Nephron (organoid): ENCODE measurements at regions not wholly inside any gene's neighbourhood (a gene's known extent, or its start where the extent isn't known, plus 50 kb on each side); places are given as distances from the start of the nearest gene placed in this dataset.

ENCODE experiments used
- H3K27ac Mint-ChIP-seq, 3 experiments: 2 replicates each; pipeline ENCODE4 v1.8.0; 2020; ENCODE audit warnings: mixed read lengths in 3 of 3, mild to moderate bottlenecking in 2 of 3, moderate library complexity in 1 of 3
- H3K27me3 Mint-ChIP-seq: 2 replicates; pipeline ENCODE4 v1.8.0; 2021; ENCODE audit warnings: low read depth, mild to moderate bottlenecking, moderate library complexity, mixed read lengths
- H3K36me3 Mint-ChIP-seq: 2 replicates; pipeline ENCODE4 v1.8.0; 2020; ENCODE audit warnings: low read depth, mixed read lengths
- H3K4me1 Mint-ChIP-seq: 2 replicates; pipeline ENCODE4 v1.8.0; 2020; ENCODE audit warnings: mixed read lengths
- H3K4me3 Mint-ChIP-seq, 3 experiments: 2 replicates each; pipeline ENCODE4 v1.8.0; 2020; ENCODE audit warnings: mild to moderate bottlenecking in 3 of 3, mixed read lengths in 3 of 3, moderate library complexity in 2 of 3
- H3K9me3 Mint-ChIP-seq: 2 replicates; pipeline ENCODE4 v1.8.0; 2020; ENCODE audit warnings: mixed read lengths
- CTCF ChIP-seq, 3 experiments: fragments of 200-600 bp; sonication (generic); IDR thresholded peaks; one replicate each; pipeline ENCODE4 v1.5.0; 2021; ENCODE audit warnings: antibody characterized with exemption in 3 of 3; ENCODE audit not compliant: unreplicated experiment in 3 of 3

DNA sequence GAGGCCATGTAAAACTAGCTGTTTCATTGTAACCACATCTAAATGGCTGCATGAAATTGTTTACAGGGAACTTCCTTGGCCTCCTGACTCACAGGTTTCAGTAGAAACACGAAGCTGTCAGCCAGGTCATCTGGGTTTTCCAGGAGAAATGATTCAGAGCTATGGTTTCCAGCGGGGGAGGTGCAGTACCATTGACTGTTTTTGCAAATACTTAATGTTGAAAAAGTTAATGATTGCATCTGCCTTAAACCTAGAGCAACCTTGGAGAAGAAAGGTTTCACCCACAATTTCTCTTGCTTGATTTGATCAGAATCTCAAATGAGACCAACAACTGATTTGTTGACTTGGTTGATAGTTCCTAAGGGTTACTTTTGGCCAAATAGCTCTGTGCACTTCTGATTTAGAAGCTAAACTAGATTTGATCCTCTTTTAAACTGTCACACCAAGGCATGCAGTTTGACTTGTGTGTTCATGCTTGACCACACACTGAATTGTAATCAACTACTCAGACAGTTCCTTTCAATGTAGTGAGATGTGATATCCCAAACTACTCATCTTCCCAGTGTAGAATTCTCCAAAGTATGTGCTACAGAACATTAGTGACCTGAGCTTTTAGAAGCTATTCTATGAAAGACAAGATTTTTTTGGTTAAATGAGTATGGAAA, 193.5 kb upstream of the CHST9 start:
- Mint-ChIP-seq H3K4me1 (peaks cover 43% of the 10 kb centered on the region), H3K27ac (peak overlapping the region; percentile 83 to 95 (median 84)), H3K36me3 (no peaks in the 10 kb centered on the region), H3K4me3 (no peak overlapping the region), H3K9me3 (no peaks in the 10 kb centered on the region), H3K27me3 (no peaks in the 10 kb centered on the region)
- TF ChIP-seq CTCF (IDR thresholded peaks at IDR 0.05; ENCODE audit: unreplicated experiment in 3 of 3) = no peak

- H3K27ac Mint-ChIP-seq = peak overlapping the region; percentile 34 to 95 (median 84)
- H3K27me3 Mint-ChIP-seq = no peaks in the 10 kb centered on the region
- peaks cover 42% of the 10 kb centered on the region for H3K4me1 Mint-ChIP-seq
- no peaks in the 10 kb centered on the region for H3K9me3 Mint-ChIP-seq
- no peak overlapping the region for H3K4me3 Mint-ChIP-seq
- no peak for TF ChIP-seq CTCF (IDR thresholded peaks at IDR 0.05; ENCODE audit: unreplicated experiment in 3 of 3)
- H3K36me3 Mint-ChIP-seq = no peaks in the 10 kb centered on the region
Observed at GRCh38 chr18:27377251-27377650, 192.1 kb upstream of the CHST9 start.

- TF ChIP-seq CTCF (IDR thresholded peaks at IDR 0.05; ENCODE audit: unreplicated experiment in 3 of 3) = no peak
- Mint-ChIP-seq H3K36me3 (no peaks in the 10 kb centered on the region), H3K4me1 (peaks cover 20% of the 10 kb centered on the region), H3K27me3 (no peaks in the 10 kb centered on the region), H3K4me3 (no peak overlapping the region), H3K9me3 (no peaks in the 10 kb centered on the region), H3K27ac (peak overlapping the region in 2 of 3 experiments; percentile 5 to 72)
Observed at GRCh38 chr18:27372386-27372785, 187.3 kb upstream of the CHST9 start.

GRCh38 chr18:27366665-27367064, 181.6 kb upstream of the CHST9 start:
- no peaks in the 10 kb centered on the region for H3K27me3 Mint-ChIP-seq
- no peaks in the 10 kb centered on the region for H3K9me3 Mint-ChIP-seq
- H3K27ac Mint-ChIP-seq = no peak overlapping the region
- no peak for TF ChIP-seq CTCF (IDR thresholded peaks at IDR 0.05; ENCODE audit: unreplicated experiment in 3 of 3)
- no peak overlapping the region for H3K4me3 Mint-ChIP-seq
- no peaks in the 10 kb centered on the region for H3K36me3 Mint-ChIP-seq
- H3K4me1 Mint-ChIP-seq = no peaks in the 10 kb centered on the region

- Mint-ChIP-seq H3K9me3 (no peaks in the 10 kb centered on the region), H3K4me3 (no peak overlapping the region), H3K36me3 (no peaks in the 10 kb centered on the region), H3K27ac (no peak overlapping the region), H3K27me3 (no peaks in the 10 kb centered on the region), H3K4me1 (no peaks in the 10 kb centered on the region)
- TF ChIP-seq CTCF (IDR thresholded peaks at IDR 0.05; ENCODE audit: unreplicated experiment in 3 of 3) = no peak
Observed at GRCh38 chr18:27366151-27366550, 181.0 kb upstream of the CHST9 start.

DNA sequence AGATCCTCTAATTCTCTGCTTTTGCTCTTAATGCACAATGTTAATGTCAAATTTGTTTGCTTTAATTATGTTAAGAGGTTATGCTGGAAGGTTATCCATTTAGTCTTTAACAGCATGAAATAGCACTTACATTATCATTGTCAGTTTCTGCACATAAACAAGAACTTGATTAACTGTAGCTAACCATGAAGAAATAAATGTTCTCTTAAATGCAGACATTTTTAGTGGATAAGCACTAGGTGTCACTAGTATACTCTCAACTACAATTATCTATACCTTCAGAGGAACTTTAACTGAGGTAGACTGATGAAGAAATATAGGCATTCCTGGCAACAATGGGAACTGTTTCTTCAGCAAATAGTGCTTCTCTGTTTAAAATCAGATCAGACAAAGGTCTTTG, 178.8 kb upstream of the CHST9 start:
- H3K36me3 Mint-ChIP-seq = no peaks in the 10 kb centered on the region
- H3K4me3 Mint-ChIP-seq = no peak overlapping the region
- H3K4me1 Mint-ChIP-seq = no peaks in the 10 kb centered on the region

More for the DNA sequence above, 178.8 kb upstream of the CHST9 start:
- H3K9me3 Mint-ChIP-seq = no peaks in the 10 kb centered on the region
- peak; percentile 35 to 63 (median 54) for TF ChIP-seq CTCF (IDR thresholded peaks at IDR 0.05; ENCODE audit: unreplicated experiment in 3 of 3)
- peak overlapping the region in 2 of 3 experiments; percentile 23 to 68 for H3K27ac Mint-ChIP-seq
- no peaks in the 10 kb centered on the region for H3K27me3 Mint-ChIP-seq
